Renal cortex interstitium (tissue), 11 donors: ENCODE measurements at regions not wholly inside any gene's neighbourhood (a gene's known extent, or its start where the extent isn't known, plus 50 kb on each side); places are given as distances from the start of the nearest gene placed in this dataset.

ENCODE experiments used
- DNase-seq, 11 donors: peaks; one replicate each; pipeline ENCODE4 v3.0.0-alpha.2; 2013; ENCODE audit warnings: low read depth in 9 of 11, low spot score in 4 of 11; ENCODE audit errors: extremely low read depth in 1 of 11

- no peak for DNase-seq
Observed at GRCh38 chr3:168862466-168862865, 766.7 kb upstream of the GOLIM4 start.

- no peak for DNase-seq
Observed at GRCh38 chr3:168860592-168860991, 764.9 kb upstream of the GOLIM4 start.

DNA sequence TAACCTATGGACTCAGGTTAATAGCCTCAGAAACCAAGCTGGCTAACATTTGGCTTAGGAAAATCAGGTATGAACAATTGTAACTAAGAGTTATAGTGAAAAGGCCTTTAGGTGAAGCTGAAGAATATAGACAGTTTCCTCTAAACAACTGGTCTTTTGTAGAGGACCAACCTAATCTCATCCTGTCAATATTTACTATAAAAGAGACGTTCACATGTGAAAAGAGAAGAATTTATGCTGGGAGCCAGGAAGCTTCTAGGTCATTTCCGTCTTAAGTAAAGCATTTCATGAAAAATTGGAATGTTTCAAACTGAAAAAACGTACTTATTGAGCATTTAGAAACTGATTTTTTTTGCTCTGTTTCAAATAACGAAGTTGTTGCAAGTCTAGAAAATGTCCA lies 764.3 kb upstream of the GOLIM4 start:
- no peak for DNase-seq

- no peak for DNase-seq
Observed at GRCh38 chr3:168859574-168859973, 763.9 kb upstream of the GOLIM4 start.

DNA sequence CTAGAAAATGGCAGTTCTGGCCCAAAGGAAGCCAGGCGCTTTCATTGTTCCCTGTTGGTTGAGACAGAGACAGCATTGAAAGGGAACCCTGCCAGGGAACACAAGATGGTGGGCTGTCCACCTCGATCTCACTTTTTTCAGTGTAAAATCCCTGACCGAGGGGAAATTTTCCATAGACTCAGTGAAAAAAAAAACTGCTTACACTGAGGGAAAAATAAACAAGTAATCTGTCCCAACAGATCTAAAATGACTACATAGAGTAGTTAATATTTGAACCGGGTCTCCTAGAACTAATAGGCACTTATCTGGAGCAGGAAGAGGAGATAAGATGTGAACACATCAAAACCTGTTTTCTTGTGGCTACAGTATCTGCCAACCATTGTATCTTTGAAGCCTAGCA lies 763.4 kb upstream of the GOLIM4 start:
- no peak for DNase-seq

DNA sequence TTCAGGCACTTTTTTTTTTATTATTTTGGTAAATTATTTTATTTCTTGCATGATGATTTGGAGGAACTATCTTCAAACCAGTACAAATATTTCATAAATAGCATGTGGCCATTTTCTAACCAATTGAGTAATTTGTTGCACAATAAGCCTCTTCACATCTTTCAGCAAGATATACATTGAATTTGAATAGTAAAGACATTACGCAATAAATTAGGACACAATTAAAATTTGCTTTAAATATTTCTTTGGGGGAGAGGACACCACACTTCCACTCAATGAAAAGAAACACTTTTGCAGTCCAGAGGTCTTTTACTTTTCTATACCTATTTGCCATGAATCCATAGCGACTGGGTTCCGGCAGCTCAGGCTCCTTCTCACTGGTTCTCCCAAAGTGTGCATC lies 762.6 kb upstream of the GOLIM4 start:
- no peak for DNase-seq

DNA sequence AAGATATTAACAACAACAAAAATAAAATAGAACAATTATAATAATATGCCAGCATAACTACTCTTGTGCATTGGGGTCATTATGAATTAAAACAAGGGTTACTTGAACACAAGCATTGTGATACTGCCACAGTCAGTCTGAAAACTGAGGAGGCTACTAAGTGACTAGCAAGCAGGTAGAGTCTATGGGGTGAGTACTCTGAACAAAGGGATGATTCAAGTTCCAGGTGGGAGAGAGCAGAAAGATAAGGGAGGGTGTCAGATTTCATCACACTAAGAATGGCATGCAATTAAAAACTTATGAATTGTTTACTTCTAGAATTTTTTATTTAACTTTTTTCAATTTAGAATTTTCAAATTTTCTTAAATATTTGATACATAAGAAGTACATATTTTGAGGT lies 754.4 kb upstream of the GOLIM4 start:
- no peak for DNase-seq

DNA sequence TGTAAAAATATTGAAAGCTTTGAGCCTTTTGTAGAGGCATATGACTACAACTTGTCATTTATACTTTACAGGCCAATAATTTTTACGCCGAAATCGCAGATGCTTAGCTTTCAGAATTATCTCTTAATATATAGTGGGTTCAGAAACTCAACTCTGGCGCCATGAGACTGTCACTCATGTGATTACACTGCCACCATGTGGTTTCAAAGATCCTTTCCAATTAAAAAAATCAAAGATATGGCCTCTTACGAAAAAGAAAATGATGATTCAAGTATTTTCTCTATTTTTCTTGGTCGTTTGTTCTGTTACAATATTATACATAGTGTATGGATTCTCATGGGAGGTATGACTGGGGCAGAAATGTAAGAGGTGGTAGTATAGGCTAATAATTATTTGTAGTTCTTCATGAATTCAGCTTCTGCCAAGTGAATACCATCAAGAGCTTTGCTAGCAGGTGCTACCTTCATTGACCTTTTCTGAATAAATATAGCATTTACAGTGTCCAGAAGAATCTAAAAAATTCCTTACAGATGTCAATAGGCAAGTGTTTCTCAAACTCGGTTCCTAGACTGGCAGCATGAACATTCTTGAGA lies 751.7 kb upstream of the GOLIM4 start:
- peak in 1 of 11 donors; percentile 12 for DNase-seq

DNA sequence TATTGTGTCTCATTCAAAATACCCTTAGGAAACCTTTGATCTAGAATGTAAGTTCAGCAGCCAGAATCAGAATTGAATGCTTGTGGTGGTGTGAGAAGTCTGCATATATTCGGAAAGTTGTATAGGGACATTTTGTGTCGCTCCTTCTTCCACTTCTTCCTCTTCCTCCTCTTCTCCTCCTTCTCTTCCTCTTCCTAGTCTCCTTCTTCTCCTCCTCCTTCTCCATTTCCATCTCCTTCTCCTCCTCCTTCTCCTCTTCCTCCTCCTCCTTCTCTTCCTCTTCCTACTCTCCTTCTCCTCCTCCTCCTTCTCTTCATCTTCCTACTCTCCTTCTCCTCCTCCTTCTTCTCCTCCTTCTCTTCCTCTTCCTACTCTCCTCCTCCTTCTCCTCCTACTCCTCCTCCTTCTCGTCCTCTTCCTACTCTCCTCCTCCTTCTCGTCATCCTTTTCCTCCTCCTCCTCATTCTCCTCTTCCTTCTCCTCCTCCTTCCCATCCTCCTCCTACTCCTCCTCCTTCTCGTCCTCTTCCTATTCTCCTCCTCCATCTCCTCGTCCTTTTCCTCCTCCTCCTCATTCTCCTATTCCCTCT lies 749.3 kb upstream of the GOLIM4 start:
- no peak for DNase-seq

DNA sequence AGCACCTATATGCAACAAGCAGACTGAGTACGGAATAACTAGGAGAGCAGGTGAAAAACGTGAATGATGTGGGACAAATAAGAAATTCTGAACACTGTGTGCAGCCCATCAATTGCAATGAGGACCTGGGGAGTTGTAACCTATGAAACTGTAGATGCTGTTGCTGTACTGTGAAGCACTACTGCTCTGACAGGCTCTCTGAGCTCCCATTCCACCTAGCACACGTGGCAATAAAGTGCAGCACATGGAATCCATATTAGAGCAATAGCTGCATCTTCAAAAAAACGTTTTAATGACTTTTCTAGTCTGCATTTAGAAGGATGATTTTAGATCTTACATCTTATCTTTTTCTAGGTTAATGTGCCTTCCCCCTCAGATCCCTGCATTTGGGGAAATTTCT lies 748.7 kb upstream of the GOLIM4 start:
- no peak for DNase-seq

DNA sequence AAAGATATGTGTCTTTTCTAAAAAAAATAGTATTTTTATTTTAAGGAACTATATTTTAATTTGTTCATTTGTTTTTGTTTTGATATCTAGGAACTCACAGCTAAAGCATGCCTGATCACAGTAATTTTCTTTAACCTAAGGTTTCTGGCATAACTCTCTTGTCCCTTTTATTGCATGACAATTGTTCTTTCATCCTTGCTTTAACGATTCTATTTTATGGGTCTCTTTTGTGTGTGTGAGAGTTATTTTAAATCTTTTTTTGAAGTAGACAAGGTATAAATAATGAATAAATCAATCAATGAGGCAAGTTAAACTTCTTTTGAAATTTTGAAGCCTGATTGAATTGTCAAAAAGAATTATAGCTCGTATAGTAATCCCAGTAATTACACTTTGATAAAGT lies 747.8 kb upstream of the GOLIM4 start:
- no peak for DNase-seq

DNA sequence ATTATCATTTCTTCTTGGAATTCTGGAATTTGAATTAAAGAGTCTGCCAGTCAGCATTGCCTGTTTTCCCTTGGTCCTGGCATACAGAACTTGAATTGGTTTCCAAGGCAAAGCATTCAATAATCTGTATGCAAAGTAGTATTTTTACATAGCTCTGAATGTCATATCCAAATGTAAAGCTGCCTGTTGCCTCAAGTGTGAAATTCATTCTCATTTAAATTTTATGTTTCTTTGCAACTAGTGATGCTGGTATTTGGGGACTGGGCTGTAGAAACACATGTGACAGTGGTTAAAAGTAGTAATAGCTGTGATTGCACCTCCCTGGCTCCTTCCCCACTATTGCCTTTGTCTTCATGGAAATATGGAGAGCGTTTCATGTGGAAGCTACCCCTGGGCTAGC lies 743.9 kb upstream of the GOLIM4 start:
- no peak for DNase-seq

DNA sequence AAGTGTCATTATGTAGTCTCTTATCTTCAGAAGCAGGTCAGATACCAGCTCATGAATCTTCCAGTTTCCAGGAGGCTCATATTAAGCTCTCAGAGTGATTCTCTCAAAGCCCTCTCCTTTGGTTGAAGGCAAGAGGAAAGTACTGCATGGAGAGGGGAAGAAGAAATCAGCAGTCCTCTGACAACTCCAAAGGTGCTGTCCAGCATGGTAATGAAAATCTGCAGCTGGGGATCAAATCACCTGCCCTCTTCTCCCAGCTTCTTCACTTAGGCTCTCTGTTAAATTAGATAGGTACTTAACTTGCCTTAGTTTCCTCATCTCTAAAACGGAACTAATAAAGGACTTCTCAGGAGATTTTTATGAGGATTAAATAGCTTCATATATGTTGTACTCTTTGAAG lies 738.8 kb upstream of the GOLIM4 start:
- DNase-seq: no peak

DNA sequence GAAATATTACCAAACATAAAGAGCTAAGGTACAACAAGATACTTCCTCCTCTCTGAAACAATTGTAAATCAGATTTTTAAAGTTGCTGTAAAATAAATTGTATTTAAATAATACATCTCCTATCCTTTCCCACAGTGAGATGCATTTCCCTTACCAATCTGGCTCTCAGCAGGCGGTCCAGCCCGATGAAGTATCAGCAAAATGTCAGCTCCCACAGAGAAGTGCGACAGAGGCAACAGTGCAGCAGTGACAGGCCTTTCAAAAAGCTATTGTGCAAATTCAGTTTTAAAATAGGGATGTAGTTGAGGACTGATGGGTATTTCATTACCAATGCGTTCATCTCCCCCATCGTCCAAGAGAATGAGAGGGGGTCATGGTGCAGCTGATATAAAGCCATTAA lies 733.2 kb upstream of the GOLIM4 start:
- DNase-seq: no peak

DNA sequence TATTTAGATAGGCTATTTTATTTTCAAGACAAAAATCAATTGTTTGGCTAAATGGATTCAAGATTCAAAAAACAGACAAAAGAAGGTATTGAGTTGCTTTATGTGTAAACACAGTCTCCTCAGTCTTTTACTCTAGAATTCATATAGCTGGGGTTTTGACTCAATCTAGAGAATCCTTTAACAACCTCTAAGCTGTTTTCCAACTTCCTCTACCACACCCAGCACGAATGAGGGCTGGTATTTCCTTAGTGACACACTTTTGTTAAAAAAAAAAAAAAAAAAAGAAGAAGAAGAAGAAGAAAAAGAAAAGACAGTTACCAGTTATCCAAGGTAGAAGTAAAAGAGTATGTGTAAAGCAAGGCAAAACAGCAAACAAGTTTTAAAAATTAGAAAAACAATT lies 732.8 kb upstream of the GOLIM4 start:
- no peak for DNase-seq

DNA sequence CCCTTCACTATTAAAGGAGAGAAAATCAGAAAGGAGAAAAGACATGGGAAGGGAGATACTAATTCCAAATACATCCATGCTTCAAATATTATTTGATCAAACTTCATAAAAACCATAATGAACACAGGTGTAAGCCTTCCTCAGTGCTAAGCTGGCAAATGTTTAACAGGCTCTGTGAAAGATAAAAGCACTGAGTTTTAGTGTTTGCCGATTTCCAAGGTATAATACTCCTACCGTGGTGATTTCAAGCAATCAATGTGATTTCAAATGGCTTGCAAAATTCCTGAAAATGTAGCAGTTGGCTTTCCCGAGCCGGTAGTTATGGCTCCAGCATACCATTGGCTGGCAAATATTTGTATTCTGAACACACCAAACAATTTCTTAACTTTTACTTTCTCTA lies 732.3 kb upstream of the GOLIM4 start:
- no peak for DNase-seq

GRCh38 chr3:168824107-168824506 lies 728.4 kb upstream of the GOLIM4 start:
- DNase-seq: no peak

DNA sequence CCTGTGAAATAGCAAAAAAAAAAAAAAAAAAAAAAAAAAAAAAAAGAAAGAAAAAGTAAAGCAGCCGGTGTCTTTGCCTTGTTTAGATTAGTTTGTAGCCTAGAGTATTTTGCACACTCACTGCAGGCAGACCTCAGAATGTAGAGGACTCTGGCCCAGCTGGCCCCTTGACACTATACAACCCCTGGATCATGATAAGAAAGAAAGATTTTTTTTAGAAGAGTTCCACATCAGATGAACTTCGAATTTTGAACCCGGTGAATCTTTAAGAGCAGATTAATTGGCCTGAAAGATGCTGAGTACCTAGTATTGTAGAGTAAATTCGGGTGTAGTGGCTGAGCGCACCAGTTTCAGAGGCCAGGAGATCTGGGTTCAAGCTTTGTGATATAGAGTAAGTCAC lies 727.7 kb upstream of the GOLIM4 start:
- no peak for DNase-seq

- DNase-seq: no peak
Observed at GRCh38 chr3:168820810-168821415, 725.2 kb upstream of the GOLIM4 start.

GRCh38 chr3:168817177-168817576 lies 721.5 kb upstream of the GOLIM4 start:
- no peak for DNase-seq

GRCh38 chr3:168815946-168816345 lies 720.2 kb upstream of the GOLIM4 start:
- no peak for DNase-seq
